ENCODE measurements at regions not wholly inside any gene's neighbourhood (a gene's known extent, or its start where the extent isn't known, plus 50 kb on each side); places are given as distances from the start of the nearest gene placed in this dataset.

DNA sequence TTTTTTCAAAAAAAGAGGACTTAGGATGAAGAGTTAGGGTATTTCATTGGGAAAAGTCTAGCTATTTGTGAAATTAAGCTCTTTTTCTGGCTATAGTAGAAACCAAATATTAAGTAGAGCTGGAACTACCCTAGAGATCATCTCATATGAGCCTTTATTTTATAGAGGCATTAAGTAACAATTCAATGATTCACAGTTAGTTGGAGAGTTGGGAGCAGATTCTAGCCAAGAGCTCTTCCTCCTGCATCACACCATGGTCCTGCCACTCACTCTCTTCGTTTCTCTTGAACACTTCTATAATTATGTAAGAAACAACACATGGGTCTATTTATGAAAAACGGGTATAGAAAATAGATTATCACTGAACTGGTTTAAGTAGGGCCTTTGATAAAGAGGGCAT is 76.1 kb upstream of the ANK3 start:
- Histone ChIP-seq H3K4me1 (ENCODE audit: control insufficient read depth in 1 of 2, insufficient read depth in 2 of 2, low read length in 2 of 2) (no peaks in the 10 kb centered on the region), H3K36me3 (ENCODE audit: control insufficient read depth in 1 of 2, insufficient read depth in 2 of 2, low read length in 2 of 2) (no peaks in the 10 kb centered on the region), H3K27me3 (ENCODE audit: low read depth, low read length) (no peaks in the 10 kb centered on the region), H3K9me3 (ENCODE audit: control insufficient read depth in 1 of 2, low read length in 2 of 2) (no peaks in the 10 kb centered on the region), H3K27ac (ENCODE audit: low read length) (no peak overlapping the region), H3K4me3 (ENCODE audit: low read depth in 1 of 2, low read length in 2 of 2) (no peak overlapping the region)

DNA sequence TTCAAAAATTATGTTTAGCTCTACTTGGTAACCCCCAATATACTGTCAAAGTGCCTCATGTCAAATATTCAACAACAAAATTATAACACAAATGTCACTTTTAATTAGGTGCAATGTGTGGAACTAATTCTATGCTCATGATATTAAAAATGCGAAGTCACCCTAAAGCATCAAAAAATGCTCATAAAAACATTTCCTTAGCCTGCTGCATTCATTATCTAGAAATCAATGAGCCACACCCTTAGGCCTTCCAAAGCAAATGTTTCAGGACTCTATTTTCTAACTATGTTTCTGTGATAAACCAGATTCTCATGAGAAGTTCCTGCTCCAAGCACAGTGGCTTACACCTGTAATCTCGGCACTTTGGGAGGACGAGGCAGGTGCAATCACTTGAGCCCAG is 75.0 kb upstream of the ANK3 start:
- Histone ChIP-seq H3K9me3 (ENCODE audit: control insufficient read depth in 1 of 2, low read length in 2 of 2) (no peaks in the 10 kb centered on the region), H3K4me1 (ENCODE audit: control insufficient read depth in 1 of 2, insufficient read depth in 2 of 2, low read length in 2 of 2) (no peaks in the 10 kb centered on the region), H3K27ac (ENCODE audit: low read length) (no peak overlapping the region), H3K4me3 (ENCODE audit: low read depth in 1 of 2, low read length in 2 of 2) (no peak overlapping the region), H3K27me3 (ENCODE audit: low read depth, low read length) (no peaks in the 10 kb centered on the region), H3K36me3 (ENCODE audit: control insufficient read depth in 1 of 2, insufficient read depth in 2 of 2, low read length in 2 of 2) (no peaks in the 10 kb centered on the region)

DNA sequence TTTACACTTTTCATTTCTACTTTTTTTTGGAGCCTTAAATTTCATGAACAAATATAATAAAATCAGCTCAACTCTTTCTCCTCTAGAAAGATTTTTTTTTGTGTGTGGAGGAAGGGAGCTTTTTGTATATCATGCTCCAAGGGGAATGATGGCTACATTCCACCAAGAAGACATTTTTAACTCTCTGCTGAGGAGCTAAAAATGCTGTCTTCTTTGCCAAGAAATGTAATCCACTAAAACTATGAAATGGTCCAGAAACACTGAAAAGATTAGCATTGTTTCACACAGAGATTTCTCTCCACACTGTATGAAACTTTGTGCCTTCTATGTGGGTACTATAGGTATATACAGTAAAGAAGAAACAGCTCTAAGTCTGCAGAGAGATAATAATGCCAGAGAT is 74.1 kb upstream of the ANK3 start:
- Histone ChIP-seq H3K4me3 (ENCODE audit: low read depth in 1 of 2, low read length in 2 of 2) (no peak overlapping the region), H3K36me3 (ENCODE audit: control insufficient read depth in 1 of 2, insufficient read depth in 2 of 2, low read length in 2 of 2) (no peaks in the 10 kb centered on the region), H3K9me3 (ENCODE audit: control insufficient read depth in 1 of 2, low read length in 2 of 2) (no peaks in the 10 kb centered on the region), H3K27ac (ENCODE audit: low read length) (no peak overlapping the region), H3K4me1 (ENCODE audit: control insufficient read depth in 1 of 2, insufficient read depth in 2 of 2, low read length in 2 of 2) (no peaks in the 10 kb centered on the region), H3K27me3 (ENCODE audit: low read depth, low read length) (no peaks in the 10 kb centered on the region)

DNA sequence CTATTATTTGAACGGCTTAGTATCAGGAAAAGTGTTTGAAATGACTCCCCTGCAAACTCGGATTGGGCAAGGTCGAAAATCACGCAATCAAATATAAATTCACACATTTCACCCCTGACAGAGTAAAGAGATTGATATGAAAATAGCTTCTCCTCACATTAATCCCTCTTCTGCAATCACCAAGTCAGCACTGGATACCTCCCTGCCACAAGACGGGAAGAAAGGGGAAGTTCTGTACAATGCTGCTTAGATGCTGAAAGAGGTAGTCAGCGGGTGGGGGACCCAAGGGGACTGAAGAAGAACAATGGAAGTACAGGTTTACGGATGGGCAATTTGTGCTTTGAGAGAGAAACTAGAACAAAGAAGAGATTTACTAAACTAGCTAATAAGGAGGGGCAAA is 72.0 kb upstream of the ANK3 start:
- no peaks in the 10 kb centered on the region for H3K36me3 ChIP-seq (ENCODE audit: control insufficient read depth in 1 of 2, insufficient read depth in 2 of 2, low read length in 2 of 2)
- H3K27ac ChIP-seq (ENCODE audit: low read length): no peak overlapping the region
- H3K9me3 ChIP-seq (ENCODE audit: control insufficient read depth in 1 of 2, low read length in 2 of 2): no peaks in the 10 kb centered on the region
- no peaks in the 10 kb centered on the region for H3K4me1 ChIP-seq (ENCODE audit: control insufficient read depth in 1 of 2, insufficient read depth in 2 of 2, low read length in 2 of 2)
- H3K4me3 ChIP-seq (ENCODE audit: low read depth in 1 of 2, low read length in 2 of 2): no peak overlapping the region
- H3K27me3 ChIP-seq (ENCODE audit: low read depth, low read length): no peaks in the 10 kb centered on the region

DNA sequence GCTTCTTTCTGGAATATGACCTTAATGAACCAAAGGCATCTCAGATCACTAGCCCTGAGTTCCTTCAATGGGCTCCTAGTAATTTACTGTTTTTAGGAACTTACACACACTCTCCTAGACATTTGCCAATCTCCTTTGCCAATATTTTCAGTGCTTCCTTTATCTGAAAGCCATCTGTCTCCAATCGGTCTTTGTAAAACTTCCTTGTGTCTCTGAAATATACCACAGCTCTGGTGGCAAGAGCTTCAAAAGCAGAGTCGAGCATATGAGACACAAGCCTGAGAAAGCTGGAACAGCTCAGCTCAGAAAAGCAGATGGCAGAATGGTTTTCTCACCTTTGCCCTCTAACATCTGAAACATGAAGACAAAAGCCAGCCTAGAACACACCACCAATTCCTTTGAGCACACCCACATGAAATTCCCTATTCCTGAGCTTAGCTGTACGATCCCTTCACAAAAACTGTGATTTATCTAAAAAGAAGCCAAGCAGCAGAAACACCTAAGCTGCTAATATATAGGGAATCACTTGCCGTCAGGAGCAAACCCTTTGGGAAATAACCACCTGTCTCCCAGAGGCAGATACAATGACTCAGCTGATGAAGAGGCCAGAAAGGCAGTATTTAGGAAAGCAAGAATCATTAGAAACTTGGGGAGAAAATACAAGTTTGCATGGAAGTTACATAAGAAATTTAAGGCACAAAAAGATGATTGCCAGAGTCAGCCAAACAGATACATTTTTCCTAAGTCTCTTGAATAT is 70.2 kb upstream of the ANK3 start:
- H3K36me3 ChIP-seq (ENCODE audit: control insufficient read depth in 1 of 2, insufficient read depth in 2 of 2, low read length in 2 of 2): no peaks in the 10 kb centered on the region
- H3K4me3 ChIP-seq (ENCODE audit: low read depth in 1 of 2, low read length in 2 of 2): no peak overlapping the region
- H3K27ac ChIP-seq (ENCODE audit: low read length): no peak overlapping the region
- no peaks in the 10 kb centered on the region for H3K9me3 ChIP-seq (ENCODE audit: control insufficient read depth in 1 of 2, low read length in 2 of 2)
- no peaks in the 10 kb centered on the region for H3K27me3 ChIP-seq (ENCODE audit: low read depth, low read length)
- H3K4me1 ChIP-seq (ENCODE audit: control insufficient read depth in 1 of 2, insufficient read depth in 2 of 2, low read length in 2 of 2): no peaks in the 10 kb centered on the region

DNA sequence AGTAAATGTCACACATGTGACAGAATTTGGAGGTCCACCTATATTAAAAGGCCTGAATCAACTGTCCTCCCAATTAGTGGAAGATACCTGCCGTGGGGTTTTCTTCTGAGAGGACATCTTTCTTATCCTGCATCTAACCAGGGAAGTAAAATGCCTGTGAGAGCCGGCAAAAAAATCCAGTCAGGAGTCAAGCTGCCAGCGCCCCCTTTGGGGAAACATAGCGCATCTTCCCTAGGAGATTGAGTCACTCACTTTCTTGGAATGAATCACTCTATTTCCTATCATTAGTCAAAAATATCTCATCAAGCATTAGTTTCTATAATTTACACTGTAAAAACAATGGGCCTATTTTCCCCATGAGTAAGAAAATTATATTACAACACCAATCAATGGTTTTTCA is 66.4 kb upstream of the ANK3 start:
- Histone ChIP-seq H3K4me3 (ENCODE audit: low read depth in 1 of 2, low read length in 2 of 2) (no peak overlapping the region), H3K4me1 (ENCODE audit: control insufficient read depth in 1 of 2, insufficient read depth in 2 of 2, low read length in 2 of 2) (no peaks in the 10 kb centered on the region), H3K9me3 (ENCODE audit: control insufficient read depth in 1 of 2, low read length in 2 of 2) (no peaks in the 10 kb centered on the region), H3K27me3 (ENCODE audit: low read depth, low read length) (no peaks in the 10 kb centered on the region), H3K27ac (ENCODE audit: low read length) (no peak overlapping the region), H3K36me3 (ENCODE audit: control insufficient read depth in 1 of 2, insufficient read depth in 2 of 2, low read length in 2 of 2) (no peaks in the 10 kb centered on the region)

DNA sequence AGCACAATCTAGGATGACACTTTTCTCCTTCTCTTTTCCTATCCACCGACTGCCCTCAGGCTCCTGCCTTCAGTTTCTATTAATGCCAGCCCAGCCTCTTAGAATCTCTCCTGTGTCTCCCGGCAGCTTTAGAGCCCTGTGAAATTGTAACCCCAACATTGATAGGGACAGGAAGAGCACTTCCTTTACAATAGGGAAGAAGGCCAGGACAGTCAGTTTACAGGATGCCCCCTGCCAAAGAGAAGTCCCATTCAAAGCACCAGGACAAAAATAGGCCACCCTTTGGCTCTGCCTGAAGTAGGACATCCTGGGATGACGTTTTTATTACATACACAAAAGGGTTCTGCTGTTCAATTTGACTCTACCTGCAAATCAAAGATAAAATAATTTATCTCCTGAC is 64.7 kb upstream of the ANK3 start:
- no peak overlapping the region for H3K4me3 ChIP-seq (ENCODE audit: low read depth in 1 of 2, low read length in 2 of 2)
- H3K9me3 ChIP-seq (ENCODE audit: control insufficient read depth in 1 of 2, low read length in 2 of 2): no peaks in the 10 kb centered on the region
- H3K27ac ChIP-seq (ENCODE audit: low read length): no peak overlapping the region
- no peaks in the 10 kb centered on the region for H3K27me3 ChIP-seq (ENCODE audit: low read depth, low read length)
- H3K36me3 ChIP-seq (ENCODE audit: control insufficient read depth in 1 of 2, insufficient read depth in 2 of 2, low read length in 2 of 2): no peaks in the 10 kb centered on the region
- no peaks in the 10 kb centered on the region for H3K4me1 ChIP-seq (ENCODE audit: control insufficient read depth in 1 of 2, insufficient read depth in 2 of 2, low read length in 2 of 2)

DNA sequence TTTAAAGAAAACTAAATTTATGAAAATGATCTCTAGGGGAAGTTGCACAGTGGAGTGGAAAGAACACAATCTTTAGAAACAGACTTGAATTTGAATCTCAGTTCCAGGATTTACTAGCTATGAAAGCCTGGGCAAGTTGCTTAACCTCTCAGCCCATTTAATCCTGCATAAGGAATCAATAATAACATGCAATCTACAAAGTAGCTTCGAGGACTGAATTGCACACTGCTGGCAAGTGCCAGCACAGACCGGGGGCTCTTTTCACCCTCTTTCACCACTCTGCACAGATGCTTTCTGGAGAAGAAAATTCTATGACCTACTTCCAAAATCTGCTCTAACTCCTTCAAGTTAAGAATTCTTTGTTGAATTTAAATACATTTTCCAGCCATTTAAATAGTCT is 63.4 kb upstream of the ANK3 start:
- Histone ChIP-seq H3K27ac (ENCODE audit: low read length) (no peak overlapping the region), H3K4me3 (ENCODE audit: low read depth in 1 of 2, low read length in 2 of 2) (no peak overlapping the region)

DNA sequence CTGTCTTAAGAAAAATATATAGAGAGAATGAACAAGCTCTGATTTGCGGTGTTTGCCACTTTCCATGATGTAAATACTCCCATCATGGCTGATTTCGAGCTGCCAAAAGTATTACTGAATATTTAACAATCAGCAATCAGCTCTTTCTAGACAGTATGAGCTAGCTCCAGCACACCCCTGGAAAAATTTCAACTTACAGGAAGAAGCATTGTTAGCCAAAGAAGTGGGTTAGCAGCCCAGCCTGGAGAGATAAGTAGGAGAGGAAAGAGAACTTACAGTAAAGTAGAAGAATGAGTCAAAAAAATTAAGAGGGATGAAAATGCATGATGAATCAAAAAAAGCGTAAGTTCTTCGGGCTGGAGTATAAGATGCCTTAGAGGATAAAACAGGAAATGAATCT is 60.6 kb upstream of the ANK3 start:
- Histone ChIP-seq H3K9me3 (ENCODE audit: control insufficient read depth in 1 of 2, low read length in 2 of 2) (no peaks in the 10 kb centered on the region), H3K4me1 (ENCODE audit: control insufficient read depth in 1 of 2, insufficient read depth in 2 of 2, low read length in 2 of 2) (peaks cover 7 to 19% of the 10 kb centered on the region in 2 donors), H3K27me3 (ENCODE audit: low read depth, low read length) (no peaks in the 10 kb centered on the region), H3K27ac (ENCODE audit: low read length) (no peak overlapping the region), H3K36me3 (ENCODE audit: control insufficient read depth in 1 of 2, insufficient read depth in 2 of 2, low read length in 2 of 2) (no peaks in the 10 kb centered on the region), H3K4me3 (ENCODE audit: low read depth in 1 of 2, low read length in 2 of 2) (no peak overlapping the region)

More for the DNA sequence above, 63.4 kb upstream of the ANK3 start:
- H3K4me1 ChIP-seq (ENCODE audit: control insufficient read depth in 1 of 2, insufficient read depth in 2 of 2, low read length in 2 of 2): no peaks in the 10 kb centered on the region
- no peaks in the 10 kb centered on the region for H3K9me3 ChIP-seq (ENCODE audit: control insufficient read depth in 1 of 2, low read length in 2 of 2)
- H3K27me3 ChIP-seq (ENCODE audit: low read depth, low read length): no peaks in the 10 kb centered on the region
- H3K36me3 ChIP-seq (ENCODE audit: control insufficient read depth in 1 of 2, insufficient read depth in 2 of 2, low read length in 2 of 2): no peaks in the 10 kb centered on the region

DNA sequence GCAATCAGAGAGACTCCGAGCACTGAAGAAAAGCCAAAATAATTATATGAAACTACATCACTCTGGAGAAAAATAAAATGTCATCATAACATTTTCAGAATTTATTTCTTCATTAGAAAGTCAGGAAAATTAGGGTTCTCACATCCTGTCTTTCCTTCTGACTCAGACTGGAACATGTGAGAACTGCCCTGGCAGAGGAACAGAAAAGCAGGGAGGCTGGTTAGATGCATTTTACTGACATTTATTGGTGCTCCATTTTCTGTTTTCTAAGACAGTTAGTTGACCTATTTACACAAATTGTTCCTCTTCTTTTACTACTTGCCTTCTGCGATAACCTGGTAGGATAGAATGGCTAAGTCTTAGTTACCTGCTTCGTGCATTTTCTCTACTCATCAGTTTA is 58.6 kb upstream of the ANK3 start:
- no peaks in the 10 kb centered on the region for H3K27me3 ChIP-seq (ENCODE audit: low read depth, low read length)
- peaks cover 7 to 20% of the 10 kb centered on the region in 2 donors for H3K4me1 ChIP-seq (ENCODE audit: control insufficient read depth in 1 of 2, insufficient read depth in 2 of 2, low read length in 2 of 2)
- no peak overlapping the region for H3K27ac ChIP-seq (ENCODE audit: low read length)
- H3K4me3 ChIP-seq (ENCODE audit: low read depth in 1 of 2, low read length in 2 of 2): no peak overlapping the region
- no peaks in the 10 kb centered on the region for H3K36me3 ChIP-seq (ENCODE audit: control insufficient read depth in 1 of 2, insufficient read depth in 2 of 2, low read length in 2 of 2)
- H3K9me3 ChIP-seq (ENCODE audit: control insufficient read depth in 1 of 2, low read length in 2 of 2): no peaks in the 10 kb centered on the region

DNA sequence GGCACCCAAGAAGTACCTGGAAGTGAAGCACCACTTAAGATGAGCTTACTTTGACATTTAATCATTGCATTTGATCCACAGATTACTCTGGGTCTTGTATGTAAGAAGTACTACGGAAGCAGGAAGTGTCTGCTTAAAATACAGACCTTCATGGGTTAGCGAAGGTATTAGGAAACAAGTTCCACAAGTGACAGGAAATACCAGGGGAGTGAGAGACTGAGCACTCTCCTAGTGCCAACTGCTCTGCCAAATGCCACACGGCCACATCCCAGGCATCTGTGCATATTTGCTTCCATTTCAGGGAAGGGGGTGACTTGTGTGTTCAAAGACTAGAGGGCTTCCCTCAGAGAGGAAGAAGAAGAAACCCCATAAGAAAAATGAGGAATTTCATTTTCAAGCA is 57.2 kb upstream of the ANK3 start:
- H3K27me3 ChIP-seq (ENCODE audit: low read depth, low read length): no peaks in the 10 kb centered on the region
- peaks cover 7 to 20% of the 10 kb centered on the region in 2 donors for H3K4me1 ChIP-seq (ENCODE audit: control insufficient read depth in 1 of 2, insufficient read depth in 2 of 2, low read length in 2 of 2)
- H3K27ac ChIP-seq (ENCODE audit: low read length): no peak overlapping the region

More for the DNA sequence above, 57.2 kb upstream of the ANK3 start:
- Histone ChIP-seq H3K36me3 (ENCODE audit: control insufficient read depth in 1 of 2, insufficient read depth in 2 of 2, low read length in 2 of 2) (no peaks in the 10 kb centered on the region), H3K4me3 (ENCODE audit: low read depth in 1 of 2, low read length in 2 of 2) (no peak overlapping the region), H3K9me3 (ENCODE audit: control insufficient read depth in 1 of 2, low read length in 2 of 2) (no peaks in the 10 kb centered on the region)
